Mucosa of descending colon (tissue), 3 donors: ENCODE measurements at regions not wholly inside any gene's neighbourhood (a gene's known extent, or its start where the extent isn't known, plus 50 kb on each side); places are given as distances from the start of the nearest gene placed in this dataset.
"Not testable (repeated sequence)": the region's sequence is repeated elsewhere in the genome, so short reads cannot be mapped to it uniquely, and the experiment has no call there.

Experiments used
- ATAC-seq: fragments of 200-7000 bp; cut with Tn5 transposase; one replicate; pipeline ENCODE4 v1.9.1; 2020; ENCODE audit warnings: mild to moderate bottlenecking, moderate library complexity
- DNase-seq, 3 donors: peaks; one replicate each; pipeline ENCODE4 v3.0.0-alpha.2; 2020
- H3K36me3 ChIP-seq: fragments of 200-600 bp; one replicate; pipeline ENCODE4 v1.8.0; 2021; ENCODE audit warnings: low read depth, mild to moderate bottlenecking
- H3K4me1 ChIP-seq: fragments of 200-600 bp; one replicate; pipeline ENCODE4 v1.8.0; 2021; ENCODE audit warnings: low read depth, mild to moderate bottlenecking
- H3K4me3 ChIP-seq: fragments of 200-600 bp; one replicate; pipeline ENCODE4 v1.8.0; 2021; ENCODE audit warnings: mild to moderate bottlenecking
- H3K9me3 ChIP-seq: fragments of 200-600 bp; one replicate; pipeline ENCODE4 v1.8.0; 2021; ENCODE audit warnings: mild to moderate bottlenecking
- intact Hi-C, 2 donors: fragments of 100-400 bp; cut with DNase I in 1 of 2; cut with micrococcal nuclease in 1 of 2; formaldehyde crosslinking; loops; one replicate each; pipeline versions ENCODE4 v1.11.0 to v1.11.1; 2022; cut with DNase I, micrococcal nuclease
- TF ChIP-seq, protein P1 (sequence below): fragments of 200-600 bp; IDR thresholded peaks from one replicate; pipeline ENCODE4 v1.8.0; 2022; ENCODE audit warnings: antibody characterized with exemption, mild to moderate bottlenecking
- donor health status: DM: no; HTN: no; CAD: no; lungs with moderate emphysema.
- donor health status: DM: no; HTN: no; CAD: no.
- donor health status: DM: no; HTN: yes; CAD: no.

- H3K9me3 ChIP-seq = no peaks in the 10 kb centered on the region
- no peak for DNase-seq
- intact Hi-C loops = no loop called here
- H3K4me3 ChIP-seq = no peak overlapping the region
- H3K4me1 ChIP-seq = no peaks in the 10 kb centered on the region
- H3K36me3 ChIP-seq = no peaks in the 10 kb centered on the region
- no peak for ATAC-seq
- TF ChIP-seq, protein P1, sequence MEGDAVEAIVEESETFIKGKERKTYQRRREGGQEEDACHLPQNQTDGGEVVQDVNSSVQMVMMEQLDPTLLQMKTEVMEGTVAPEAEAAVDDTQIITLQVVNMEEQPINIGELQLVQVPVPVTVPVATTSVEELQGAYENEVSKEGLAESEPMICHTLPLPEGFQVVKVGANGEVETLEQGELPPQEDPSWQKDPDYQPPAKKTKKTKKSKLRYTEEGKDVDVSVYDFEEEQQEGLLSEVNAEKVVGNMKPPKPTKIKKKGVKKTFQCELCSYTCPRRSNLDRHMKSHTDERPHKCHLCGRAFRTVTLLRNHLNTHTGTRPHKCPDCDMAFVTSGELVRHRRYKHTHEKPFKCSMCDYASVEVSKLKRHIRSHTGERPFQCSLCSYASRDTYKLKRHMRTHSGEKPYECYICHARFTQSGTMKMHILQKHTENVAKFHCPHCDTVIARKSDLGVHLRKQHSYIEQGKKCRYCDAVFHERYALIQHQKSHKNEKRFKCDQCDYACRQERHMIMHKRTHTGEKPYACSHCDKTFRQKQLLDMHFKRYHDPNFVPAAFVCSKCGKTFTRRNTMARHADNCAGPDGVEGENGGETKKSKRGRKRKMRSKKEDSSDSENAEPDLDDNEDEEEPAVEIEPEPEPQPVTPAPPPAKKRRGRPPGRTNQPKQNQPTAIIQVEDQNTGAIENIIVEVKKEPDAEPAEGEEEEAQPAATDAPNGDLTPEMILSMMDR = no peak
Measured at GRCh38 chr14:92223025-92223424, 99.9 kb upstream of the SLC24A4 start.

DNA sequence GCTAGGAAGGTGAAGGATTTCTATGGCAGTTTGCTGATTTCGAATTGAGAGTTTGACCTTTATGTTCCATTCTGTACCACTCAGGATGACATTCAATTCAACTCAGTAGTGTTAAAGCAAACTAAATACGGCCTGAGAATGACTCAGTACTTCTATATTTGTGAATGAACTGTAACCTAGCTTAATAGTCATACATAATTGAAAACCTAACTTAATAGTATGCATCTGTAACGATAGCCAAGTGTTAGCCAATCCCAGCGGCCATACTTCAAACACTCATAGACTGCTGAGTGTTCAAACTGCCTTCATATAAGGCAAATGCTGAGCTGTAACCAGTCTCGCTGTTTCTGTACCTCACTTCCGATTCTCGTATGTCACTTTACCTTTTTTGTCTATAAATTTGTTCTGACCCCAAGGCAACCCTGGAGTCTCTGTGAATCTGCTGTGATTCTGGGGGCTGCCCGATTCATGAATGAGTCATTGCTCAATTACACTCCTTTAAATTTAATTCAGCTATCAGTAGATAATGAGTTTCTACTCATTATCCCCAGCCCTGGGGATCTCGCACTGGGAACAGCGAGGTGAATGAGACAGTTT, 98.5 kb upstream of the SLC24A4 start:
- no peak for DNase-seq
- ATAC-seq = no peak
- H3K9me3 ChIP-seq = no peaks in the 10 kb centered on the region
- no peaks in the 10 kb centered on the region for H3K4me1 ChIP-seq
- H3K36me3 ChIP-seq = no peaks in the 10 kb centered on the region
- no peak overlapping the region for H3K4me3 ChIP-seq
- TF ChIP-seq, protein P1 = no peak
- intact Hi-C loops = no loop called here

GRCh38 chr14:92225731-92226130, 97.2 kb upstream of the SLC24A4 start:
- DNase-seq (no peak), ATAC-seq (no peak)
- no peaks in the 10 kb centered on the region for H3K4me1 ChIP-seq
- H3K36me3 ChIP-seq = no peaks in the 10 kb centered on the region
- H3K4me3 ChIP-seq = no peak overlapping the region
- TF ChIP-seq, protein P1 = no peak
- no peaks in the 10 kb centered on the region for H3K9me3 ChIP-seq
- intact Hi-C loops = no loop called here

GRCh38 chr14:92226166-92226565, 96.8 kb upstream of the SLC24A4 start:
- H3K36me3 ChIP-seq, H3K4me1 ChIP-seq, H3K4me3 ChIP-seq, H3K9me3 ChIP-seq, intact Hi-C loops, DNase-seq, ATAC-seq: not testable (repeated sequence)

DNA sequence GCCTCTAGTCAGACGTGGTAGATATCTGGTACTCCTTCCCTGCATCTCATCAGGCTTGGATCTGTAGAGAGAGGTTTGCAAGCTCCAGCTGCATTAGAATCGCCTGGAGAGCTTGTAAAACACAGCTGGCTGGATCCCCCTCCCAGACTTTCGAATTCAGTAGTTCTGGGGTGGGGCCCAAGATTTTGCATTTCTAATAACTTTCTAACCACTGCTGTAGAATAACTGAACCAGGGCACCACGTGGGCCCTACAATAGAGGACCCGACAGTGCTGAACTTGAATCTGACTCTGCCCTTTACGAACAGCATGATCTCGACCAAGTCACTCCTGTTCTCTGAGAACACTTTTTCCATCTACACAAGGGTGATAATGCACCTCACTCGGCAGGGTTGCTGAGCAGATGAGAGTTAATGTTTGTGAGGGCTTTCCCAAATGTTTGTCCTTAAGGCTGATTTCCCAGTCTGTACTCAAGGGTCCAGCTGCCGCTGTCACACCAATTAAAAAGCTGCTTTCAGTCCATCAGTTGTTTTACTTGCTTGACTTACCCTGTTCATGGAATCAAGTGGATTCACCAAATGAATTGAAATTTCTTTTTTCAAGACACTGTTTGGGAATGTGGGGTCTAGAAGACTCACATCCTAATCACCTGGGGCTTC, 86.6 kb upstream of the SLC24A4 start:
- Histone ChIP-seq H3K4me3 (no peak overlapping the region), H3K9me3 (no peaks in the 10 kb centered on the region), H3K36me3 (no peaks in the 10 kb centered on the region), H3K4me1 (no peaks in the 10 kb centered on the region)
- intact Hi-C loops = no loop called here
- DNase-seq = no peak
- ATAC-seq = no peak
- TF ChIP-seq, protein P1 = no peak

DNA sequence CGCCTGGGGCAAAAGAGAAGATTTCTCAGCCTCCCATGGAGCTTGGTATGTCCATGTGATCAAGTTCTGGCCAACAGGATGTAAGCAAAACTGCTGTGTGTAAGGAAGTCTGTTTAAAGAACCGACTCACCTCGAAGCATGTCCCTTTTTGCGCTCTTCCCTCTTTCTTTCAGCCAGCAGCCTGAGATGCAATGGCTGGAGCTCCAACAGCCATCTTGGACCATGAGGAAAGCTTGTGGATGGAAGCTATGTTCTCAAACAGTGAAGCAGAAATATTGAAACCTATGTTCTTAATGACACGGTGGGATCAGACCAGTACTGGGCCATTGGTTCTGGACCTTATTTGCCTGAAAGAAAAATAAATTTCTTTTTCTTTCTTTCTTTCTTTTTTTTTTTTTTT, 82.3 kb upstream of the SLC24A4 start:
- H3K4me1 ChIP-seq = no peaks in the 10 kb centered on the region
- H3K4me3 ChIP-seq = no peak overlapping the region
- DNase-seq (no peak), ATAC-seq (no peak)
- no peaks in the 10 kb centered on the region for H3K36me3 ChIP-seq
- H3K9me3 ChIP-seq = peaks cover 6% of the 10 kb centered on the region
- TF ChIP-seq, protein P1 = no peak
- intact Hi-C loops = no loop called here
